ENCODE measurements at regions not wholly inside any gene's neighbourhood (a gene's known extent, or its start where the extent isn't known, plus 50 kb on each side); places are given as distances from the start of the nearest gene placed in this dataset.

DNA sequence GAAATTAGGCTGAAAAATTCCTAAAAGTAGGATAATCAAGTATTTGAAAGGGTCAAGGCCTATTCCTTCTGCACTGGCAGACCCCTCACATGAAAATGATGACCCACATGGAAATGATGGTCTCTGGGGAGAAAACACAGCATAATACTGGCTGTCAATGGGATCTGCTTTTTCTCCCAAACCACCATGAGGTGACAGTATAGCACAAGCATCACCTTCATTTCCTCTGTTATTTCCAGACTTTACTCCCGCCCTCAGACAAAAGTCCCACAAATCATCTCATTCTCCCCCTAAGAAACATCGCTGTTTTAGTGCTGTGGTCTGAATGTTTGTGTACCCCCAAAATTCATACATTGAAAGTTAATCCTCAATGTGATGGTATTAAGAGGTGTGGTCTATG is 161.0 kb downstream of the RSL24D1 start:
- intact Hi-C loops (cut with micrococcal nuclease; ENCODE audit: unreplicated experiment) = no loop called here
- BruUV-seq (replicated peaks) = no TSS peak
- Mint-ChIP-seq H3K4me1 (ENCODE audit: low read depth, unreplicated experiment) (no peaks in the 10 kb centered on the region), H3K9me3 (ENCODE audit: low read depth, unreplicated experiment) (peaks cover 4% of the 10 kb centered on the region), H3K27me3 (ENCODE audit: unreplicated experiment) (no peaks in the 10 kb centered on the region), H3K36me3 (ENCODE audit: insufficient read depth, unreplicated experiment) (no peaks in the 10 kb centered on the region), H3K4me3 (ENCODE audit: low read depth, unreplicated experiment) (no peak overlapping the region), H3K27ac (ENCODE audit: unreplicated experiment) (no peak overlapping the region)
- TF ChIP-seq, protein P1, sequence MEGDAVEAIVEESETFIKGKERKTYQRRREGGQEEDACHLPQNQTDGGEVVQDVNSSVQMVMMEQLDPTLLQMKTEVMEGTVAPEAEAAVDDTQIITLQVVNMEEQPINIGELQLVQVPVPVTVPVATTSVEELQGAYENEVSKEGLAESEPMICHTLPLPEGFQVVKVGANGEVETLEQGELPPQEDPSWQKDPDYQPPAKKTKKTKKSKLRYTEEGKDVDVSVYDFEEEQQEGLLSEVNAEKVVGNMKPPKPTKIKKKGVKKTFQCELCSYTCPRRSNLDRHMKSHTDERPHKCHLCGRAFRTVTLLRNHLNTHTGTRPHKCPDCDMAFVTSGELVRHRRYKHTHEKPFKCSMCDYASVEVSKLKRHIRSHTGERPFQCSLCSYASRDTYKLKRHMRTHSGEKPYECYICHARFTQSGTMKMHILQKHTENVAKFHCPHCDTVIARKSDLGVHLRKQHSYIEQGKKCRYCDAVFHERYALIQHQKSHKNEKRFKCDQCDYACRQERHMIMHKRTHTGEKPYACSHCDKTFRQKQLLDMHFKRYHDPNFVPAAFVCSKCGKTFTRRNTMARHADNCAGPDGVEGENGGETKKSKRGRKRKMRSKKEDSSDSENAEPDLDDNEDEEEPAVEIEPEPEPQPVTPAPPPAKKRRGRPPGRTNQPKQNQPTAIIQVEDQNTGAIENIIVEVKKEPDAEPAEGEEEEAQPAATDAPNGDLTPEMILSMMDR (IDR thresholded peaks at IDR 0.05; ENCODE audit: unreplicated experiment) = no peak
- CTCF ChIA-PET = no interaction called here
- DNase-seq = no peak

DNA sequence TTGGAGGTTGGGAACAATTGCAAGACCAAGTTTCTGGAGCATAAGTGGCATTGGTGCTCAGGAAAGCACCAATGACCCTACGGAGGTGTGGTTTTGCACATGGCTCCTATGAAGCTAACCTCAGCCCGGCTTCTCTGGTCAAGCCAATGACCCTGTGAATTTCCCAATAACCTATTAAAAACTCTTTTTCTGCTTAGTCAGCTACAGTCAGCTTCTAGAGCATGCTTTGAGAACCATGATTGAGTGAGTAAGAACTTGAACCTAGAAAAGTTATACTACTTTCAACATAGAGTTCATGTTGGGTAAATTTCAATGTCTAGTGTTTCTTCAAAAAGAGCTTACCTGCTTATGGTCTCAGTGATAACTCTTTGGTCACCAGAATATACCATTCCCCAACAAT is 163.2 kb downstream of the RSL24D1 start:
- H3K9me3 Mint-ChIP-seq (ENCODE audit: low read depth, unreplicated experiment) = no peaks in the 10 kb centered on the region
- DNase-seq = no peak
- H3K36me3 Mint-ChIP-seq (ENCODE audit: insufficient read depth, unreplicated experiment) = no peaks in the 10 kb centered on the region
- no TSS peak for BruUV-seq (replicated peaks)
- TF ChIP-seq, protein P1 (IDR thresholded peaks at IDR 0.05; ENCODE audit: unreplicated experiment) = no peak
- H3K27me3 Mint-ChIP-seq (ENCODE audit: unreplicated experiment) = no peaks in the 10 kb centered on the region
- CTCF ChIA-PET = interaction anchor here (0.6 kb wide), 1 partner anchor 867 kb away, joined by 5 read pairs; no protein-coding TSS in a partner anchor
- no peak overlapping the region for H3K4me3 Mint-ChIP-seq (ENCODE audit: low read depth, unreplicated experiment)
- intact Hi-C loops (cut with micrococcal nuclease; ENCODE audit: unreplicated experiment) = no loop called here
- H3K27ac Mint-ChIP-seq (ENCODE audit: unreplicated experiment) = no peak overlapping the region
- H3K4me1 Mint-ChIP-seq (ENCODE audit: low read depth, unreplicated experiment) = no peaks in the 10 kb centered on the region

DNA sequence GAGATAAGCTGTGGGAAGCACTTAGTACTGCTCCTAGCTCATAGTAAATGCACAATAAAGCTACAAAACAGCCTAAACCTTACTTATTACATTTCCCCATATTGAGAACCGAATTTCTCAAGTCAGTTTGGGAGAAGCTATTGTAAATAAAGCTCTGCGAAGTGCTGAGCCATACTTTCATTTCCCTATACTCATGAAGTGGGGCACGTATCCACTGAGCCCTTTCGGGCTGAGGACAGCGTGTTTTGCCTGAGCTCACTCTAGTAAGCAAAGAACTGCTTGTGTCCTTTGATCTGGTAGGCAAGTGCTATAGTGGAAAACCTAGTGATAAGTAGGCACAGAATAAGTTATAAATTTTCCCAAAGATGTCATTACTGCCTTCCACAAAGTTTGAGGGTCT is 165.0 kb downstream of the RSL24D1 start:
- TF ChIP-seq, protein P1 (IDR thresholded peaks at IDR 0.05; ENCODE audit: unreplicated experiment) = no peak
- no peaks in the 10 kb centered on the region for H3K36me3 Mint-ChIP-seq (ENCODE audit: insufficient read depth, unreplicated experiment)
- no peak for DNase-seq
- no peaks in the 10 kb centered on the region for H3K27me3 Mint-ChIP-seq (ENCODE audit: unreplicated experiment)
- CTCF ChIA-PET = interaction anchor here (0.5 kb wide), 1 partner anchor 9 kb away, joined by 4 read pairs; no protein-coding TSS in a partner anchor
- no peak overlapping the region for H3K4me3 Mint-ChIP-seq (ENCODE audit: low read depth, unreplicated experiment)
- no TSS peak for BruUV-seq (replicated peaks)
- intact Hi-C loops (cut with micrococcal nuclease; ENCODE audit: unreplicated experiment) = no loop called here
- H3K4me1 Mint-ChIP-seq (ENCODE audit: low read depth, unreplicated experiment) = no peaks in the 10 kb centered on the region
- H3K9me3 Mint-ChIP-seq (ENCODE audit: low read depth, unreplicated experiment) = no peaks in the 10 kb centered on the region
- H3K27ac Mint-ChIP-seq (ENCODE audit: unreplicated experiment) = no peak overlapping the region

DNA sequence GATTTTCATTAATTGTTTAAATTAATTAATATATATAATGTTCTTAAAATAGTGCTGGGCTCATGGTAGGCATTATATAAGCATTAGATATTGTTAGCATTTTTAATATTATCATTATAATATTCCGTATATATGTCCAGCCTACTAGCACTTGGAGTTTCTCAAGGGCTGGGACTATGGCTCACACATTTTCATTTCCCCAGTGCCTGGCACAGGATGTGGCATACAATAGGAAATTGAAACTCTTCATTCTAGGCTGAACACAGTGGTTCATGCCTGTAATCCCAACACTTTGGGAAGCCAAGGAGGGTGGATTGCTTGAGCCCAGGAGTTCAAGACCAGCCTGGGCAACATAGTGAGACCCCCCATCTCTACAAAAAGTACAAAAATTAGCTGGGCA is 170.4 kb downstream of the RSL24D1 start:
- no TSS peak for BruUV-seq (replicated peaks)
- TF ChIP-seq, protein P1 (IDR thresholded peaks at IDR 0.05; ENCODE audit: unreplicated experiment) = no peak
- Mint-ChIP-seq H3K4me3 (ENCODE audit: low read depth, unreplicated experiment) (no peak overlapping the region), H3K4me1 (ENCODE audit: low read depth, unreplicated experiment) (no peaks in the 10 kb centered on the region), H3K27me3 (ENCODE audit: unreplicated experiment) (no peaks in the 10 kb centered on the region), H3K27ac (ENCODE audit: unreplicated experiment) (no peak overlapping the region), H3K36me3 (ENCODE audit: insufficient read depth, unreplicated experiment) (no peaks in the 10 kb centered on the region), H3K9me3 (ENCODE audit: low read depth, unreplicated experiment) (peaks cover 7% of the 10 kb centered on the region)
- CTCF ChIA-PET = interaction anchor here (1.2 kb wide), 1 partner anchor 19 kb away, joined by 3 read pairs; no protein-coding TSS in a partner anchor
- no peak for DNase-seq
- intact Hi-C loops (cut with micrococcal nuclease; ENCODE audit: unreplicated experiment) = no loop called here

Data from Calu3 (cell line).